HS-27A (cell line): ENCODE measurements at regions not wholly inside any gene's neighbourhood (a gene's known extent, or its start where the extent isn't known, plus 50 kb on each side); places are given as distances from the start of the nearest gene placed in this dataset.

Experiments used
- DNase-seq: peaks from one replicate; pipeline ENCODE4 v3.0.0-alpha.2; 2012; ENCODE audit warnings: low read depth, missing footprints

DNA sequence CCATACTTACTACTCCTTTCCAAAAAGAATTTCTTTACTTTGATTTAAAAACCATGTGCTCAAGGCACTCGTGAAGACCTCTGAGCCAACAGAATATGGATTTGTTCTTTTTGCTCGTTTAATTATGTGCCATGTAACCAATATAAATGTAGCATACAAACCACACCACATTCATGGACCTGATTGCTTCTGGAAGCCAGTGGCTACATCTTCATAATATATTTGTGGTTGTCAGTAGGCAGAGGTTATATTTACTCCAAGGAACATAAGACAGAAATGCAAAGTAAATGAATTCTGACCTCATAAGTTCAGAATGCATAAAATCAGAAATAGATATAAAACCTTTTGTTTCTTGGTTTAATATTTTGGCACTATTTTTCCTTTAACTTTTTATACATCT is 373.0 kb downstream of the HDGFL1 start:
- no peak for DNase-seq

DNA sequence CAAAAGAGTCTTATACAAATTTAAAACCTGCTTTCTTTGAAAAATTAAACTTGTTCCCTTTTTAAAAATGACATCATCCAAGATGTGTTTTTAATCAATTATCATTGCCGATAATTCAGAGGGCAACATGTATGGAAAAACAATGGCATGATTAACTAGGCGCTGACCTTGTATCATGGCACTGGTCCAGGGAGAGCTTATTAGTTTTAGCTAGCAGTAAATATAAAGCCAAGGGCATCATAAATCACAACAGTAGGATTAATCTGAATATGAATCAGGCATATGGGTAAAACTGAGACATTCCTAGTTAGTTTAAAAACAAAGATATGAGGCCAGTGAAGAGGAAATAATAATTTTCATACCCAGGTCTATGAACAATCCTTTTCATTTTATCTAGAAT is 374.0 kb downstream of the HDGFL1 start:
- no peak for DNase-seq

DNA sequence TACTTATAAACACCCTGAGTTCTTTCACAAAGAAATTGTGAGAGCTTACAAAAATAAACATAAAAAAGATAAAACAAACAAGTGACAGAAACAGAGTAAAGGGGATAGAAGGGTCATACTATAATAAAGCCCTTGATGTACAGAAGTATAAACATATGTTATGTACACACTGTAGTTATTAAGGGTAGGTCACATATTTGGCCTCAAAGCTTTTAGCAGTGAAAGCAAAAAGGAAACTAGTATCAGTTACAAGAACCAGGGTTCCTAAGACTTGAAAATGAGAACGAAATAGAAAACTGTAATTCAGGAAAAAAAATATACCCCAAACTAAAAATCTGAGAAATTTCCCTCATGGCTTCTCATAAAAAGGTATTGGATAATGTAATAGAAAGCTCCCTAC is 380.6 kb downstream of the HDGFL1 start:
- DNase-seq = no peak

DNA sequence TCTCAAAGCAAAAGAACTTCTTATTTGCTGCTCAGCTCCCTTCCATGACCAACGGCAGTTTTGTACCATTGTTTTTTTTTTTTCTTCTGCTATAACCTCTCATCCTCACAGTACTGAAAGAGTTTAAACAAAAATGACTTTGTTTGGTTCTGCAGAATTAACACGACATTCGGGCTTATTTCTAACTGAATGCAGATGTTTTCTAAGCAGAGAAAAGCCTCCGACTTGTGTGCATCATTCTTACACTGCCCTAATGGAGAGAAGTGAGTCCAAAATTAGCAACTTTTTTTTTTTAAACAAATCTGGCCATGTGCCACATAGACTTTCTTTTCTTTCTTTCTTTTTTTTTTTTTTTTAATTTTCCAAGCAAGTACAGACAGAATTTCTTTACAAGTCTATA is 382.7 kb downstream of the HDGFL1 start:
- no peak for DNase-seq

DNA sequence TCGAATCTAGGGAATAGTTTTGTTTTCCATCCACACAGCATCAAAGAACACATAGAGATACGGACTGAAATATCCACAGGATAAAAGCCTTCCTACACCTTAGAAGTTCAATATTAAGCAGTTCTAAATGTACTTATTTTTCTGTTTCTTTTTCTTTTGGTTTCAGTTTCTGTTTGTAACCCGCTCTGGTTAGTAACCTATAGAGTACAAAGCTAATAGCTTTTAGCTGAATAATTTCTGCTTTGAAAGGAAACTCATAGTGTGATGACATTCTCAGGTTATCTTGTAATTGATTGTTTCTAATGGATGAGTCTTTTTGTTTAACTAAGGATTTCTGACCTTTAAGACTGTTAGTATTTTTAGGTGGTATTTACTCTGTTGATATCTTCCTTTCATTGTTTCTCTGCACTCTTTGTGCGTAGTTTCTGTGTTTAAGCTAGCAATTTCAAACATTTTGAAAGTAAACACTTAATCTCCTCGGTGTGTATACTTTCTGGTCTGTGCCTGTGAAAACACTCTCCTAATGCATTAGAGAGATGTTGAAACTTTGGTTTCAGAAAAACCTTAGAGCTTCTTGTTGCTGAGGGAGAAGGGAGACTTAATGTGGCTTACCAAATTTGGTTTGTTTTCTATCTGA is 385.5 kb downstream of the HDGFL1 start:
- DNase-seq = no peak

DNA sequence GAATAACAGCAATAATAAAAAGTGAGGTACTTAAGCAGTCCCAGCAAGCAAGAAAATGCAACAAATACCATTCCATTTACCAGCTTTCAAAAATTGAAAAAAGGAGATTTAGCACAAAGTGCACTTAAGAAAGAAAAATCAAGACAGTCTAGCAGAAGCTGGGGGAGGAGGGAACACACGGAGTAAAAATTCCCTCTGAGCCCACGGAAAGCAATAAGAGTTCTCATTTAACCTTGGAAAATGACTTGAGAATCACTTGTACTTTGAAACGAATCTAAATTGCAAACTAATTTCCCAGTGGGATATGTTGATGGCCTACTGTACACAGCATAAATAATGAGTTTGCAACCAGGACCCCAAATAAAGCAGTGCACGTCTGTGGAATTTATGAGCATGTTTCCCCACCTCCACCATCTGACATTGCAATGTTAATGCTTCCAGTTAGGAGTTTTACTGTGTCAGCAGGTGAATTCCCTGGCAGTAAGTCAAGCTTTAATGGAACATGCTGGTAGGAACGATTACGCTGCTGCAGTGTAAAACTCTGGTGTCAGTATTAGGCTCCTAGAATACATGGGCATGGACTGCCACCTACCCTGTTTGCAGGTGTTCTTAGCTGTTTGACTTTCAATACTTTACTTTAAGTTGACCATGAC is 386.8 kb downstream of the HDGFL1 start:
- no peak for DNase-seq

DNA sequence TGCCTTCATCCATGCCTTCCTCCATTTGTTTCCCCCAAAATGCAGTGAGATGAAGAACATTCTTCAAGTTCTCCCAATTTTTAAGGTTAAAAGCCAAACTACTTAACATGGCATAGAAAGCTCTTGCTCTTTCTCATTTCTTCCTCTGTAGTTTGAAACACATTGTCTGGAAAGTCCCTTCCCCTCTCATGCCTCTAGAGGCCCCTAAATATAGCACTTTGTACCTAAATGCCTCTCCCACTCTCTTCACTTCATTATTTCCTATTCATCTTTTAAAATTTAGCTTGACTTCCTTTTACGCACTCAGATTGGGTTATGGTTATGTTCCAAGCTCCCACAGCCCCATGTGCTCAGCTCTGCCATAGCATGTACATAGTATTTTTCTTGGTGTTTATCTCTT is 389.3 kb downstream of the HDGFL1 start:
- DNase-seq = no peak

DNA sequence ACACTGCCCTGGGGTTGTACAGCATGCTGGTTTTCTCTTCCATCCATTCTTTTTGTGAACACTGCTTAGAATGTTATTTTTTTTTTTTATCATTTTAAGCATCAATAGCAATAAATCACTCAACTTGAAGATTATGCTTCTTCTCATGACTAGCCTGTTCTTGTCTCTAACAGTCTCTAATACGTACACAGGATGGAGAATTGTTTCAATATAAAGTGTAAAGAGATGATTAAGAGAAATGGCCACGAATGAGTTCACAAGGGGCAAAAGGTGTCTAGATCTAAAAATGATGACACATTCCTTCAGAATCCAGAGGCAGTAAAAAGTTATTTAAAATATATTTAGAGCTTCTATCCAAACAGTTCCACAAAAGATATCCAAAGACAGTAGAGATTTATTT is 390.2 kb downstream of the HDGFL1 start:
- no peak for DNase-seq

DNA sequence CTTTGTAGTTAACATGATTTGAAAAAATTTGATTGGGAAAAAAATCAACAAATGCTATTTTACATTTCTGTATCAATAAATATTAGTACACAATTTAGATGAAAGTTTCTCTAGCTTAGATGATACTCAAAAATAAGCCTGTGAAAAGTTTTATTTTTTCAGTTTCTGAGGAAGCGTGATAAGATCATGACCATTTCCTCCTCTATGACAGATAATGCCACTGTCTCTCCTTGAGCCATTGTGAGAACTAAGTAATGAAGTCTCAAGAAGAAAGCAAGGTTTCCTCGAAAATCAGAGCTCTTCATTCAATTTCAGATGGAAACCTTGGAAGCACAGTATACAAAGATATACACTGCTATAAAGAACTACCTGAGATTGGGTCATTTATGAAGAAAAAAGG is 395.0 kb downstream of the HDGFL1 start:
- DNase-seq = no peak

DNA sequence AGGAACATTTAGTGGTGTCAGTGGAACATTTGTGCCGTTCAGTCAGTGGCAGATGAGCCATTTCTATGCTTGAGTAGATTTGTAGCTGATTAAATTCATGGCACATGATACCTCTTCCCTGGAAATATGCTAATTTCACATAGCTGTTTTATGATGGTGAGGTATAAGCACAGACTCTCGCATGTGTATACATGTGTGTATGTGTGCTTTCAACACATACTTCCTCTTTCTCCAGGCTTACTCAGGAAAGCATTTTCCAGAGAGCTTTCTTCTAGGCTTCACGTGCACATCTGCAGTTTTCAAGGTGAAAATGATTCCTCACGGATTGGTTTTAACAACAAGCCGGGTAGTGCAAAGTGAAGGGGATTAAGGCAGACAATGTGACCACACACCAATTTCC is 396.5 kb downstream of the HDGFL1 start:
- no peak for DNase-seq

DNA sequence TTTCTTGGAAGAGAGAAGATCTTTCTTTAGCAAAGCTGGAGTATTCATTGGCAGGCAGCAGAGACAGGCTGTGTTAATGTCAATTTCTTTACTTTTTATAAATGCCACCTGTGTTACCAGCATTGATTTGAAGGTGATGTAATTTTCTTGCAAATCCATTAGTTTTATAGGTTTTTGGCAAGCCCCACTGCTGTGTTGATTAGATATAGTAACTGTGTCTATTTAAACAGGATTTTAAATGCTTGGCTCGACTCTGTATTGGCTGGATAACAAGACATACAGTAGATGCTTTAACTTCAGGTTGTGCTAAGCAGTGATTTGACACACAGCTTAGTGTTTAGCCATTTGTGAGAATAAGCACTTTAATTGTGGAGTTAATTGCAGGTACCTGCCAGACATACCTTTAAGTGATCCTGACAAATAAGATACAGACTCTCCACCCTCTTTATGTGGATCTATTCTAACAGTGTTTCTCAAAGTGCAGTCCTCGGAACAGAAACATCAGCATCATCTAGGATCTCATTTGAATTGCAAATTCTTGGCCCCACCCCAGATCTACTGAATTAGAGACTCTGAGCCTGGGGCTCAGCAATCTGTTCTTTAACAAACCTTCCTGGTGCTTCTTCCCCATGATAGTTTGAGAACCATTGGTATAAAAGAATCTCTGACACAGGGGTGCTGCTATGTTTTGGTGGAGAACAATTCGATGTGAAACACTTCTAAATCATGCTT is 397.5 kb downstream of the HDGFL1 start:
- DNase-seq = no peak

DNA sequence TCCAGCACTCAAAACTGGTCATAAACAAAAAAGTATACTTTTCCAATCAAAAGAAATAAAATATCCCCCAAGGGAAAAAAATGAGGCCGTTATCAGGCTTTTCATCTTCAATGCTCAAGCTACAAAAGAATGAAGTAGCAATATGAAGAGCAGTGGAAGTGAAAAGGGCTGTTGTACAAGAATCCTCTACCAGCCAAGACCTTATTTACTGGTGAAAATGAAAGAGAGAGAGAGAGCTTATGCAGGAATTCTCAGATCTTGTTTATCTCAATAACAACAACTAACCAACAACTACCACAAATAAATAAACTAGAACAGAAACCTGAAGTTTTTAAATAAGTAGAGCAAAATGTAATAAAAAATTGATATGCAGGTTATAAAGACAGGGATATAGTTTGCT is 400.6 kb downstream of the HDGFL1 start:
- no peak for DNase-seq

DNA sequence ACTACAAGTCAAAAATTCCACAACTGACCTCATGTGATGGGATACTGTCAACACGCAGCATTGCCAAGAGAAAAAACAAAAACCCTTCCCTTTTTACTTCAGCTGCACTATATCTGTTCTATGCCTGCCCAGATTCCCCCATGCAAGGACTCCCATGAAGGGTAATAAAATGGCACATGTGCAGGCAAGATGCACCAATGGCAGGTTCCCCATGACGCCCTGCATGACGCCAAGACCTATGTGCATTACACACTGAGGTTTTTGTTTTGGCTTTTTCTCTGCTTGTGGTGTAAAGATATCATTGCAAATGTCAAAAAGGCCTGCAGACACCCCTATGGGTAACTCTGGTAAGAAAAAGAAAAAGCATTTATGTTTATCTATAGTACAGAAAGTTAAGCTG is 403.4 kb downstream of the HDGFL1 start:
- DNase-seq = no peak

DNA sequence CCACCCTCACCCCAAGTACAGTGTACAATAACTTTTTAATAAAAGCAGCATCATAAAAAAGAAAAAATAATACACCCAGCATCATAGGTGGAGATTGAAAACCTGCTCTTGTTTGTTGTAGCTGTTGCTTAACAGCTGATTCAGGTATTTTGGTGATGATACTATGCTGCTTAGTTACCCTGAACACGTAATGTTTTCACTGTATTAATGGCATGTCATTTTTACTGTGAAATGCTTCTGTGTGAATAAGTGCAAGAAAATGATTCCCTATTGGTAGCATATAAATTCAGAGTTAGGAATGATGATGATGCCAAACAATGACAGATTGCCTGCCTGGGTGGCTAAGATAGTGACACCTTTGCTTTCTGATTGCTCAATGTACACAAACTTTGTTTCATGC is 405.7 kb downstream of the HDGFL1 start:
- DNase-seq = no peak

DNA sequence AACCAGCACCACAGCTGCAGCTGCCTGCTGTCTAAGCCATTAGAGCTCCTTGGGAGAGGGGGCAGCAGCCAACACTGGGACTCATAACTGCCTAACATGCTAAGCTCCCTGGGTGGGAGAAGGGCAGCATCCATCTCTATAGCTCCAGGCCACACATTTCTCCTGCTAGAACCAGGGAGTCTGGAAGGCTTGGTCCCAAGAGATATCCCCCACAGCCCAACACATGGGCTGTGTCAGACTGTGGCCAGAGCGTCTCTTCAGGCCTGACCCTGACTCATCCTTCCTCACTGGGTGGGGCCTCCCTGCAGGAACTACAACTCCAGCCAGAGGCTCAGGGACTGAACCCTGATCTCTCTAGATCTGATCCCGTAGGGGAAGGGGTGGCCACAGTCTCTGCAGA is 411.1 kb downstream of the HDGFL1 start:
- peak; percentile 12 for DNase-seq

DNA sequence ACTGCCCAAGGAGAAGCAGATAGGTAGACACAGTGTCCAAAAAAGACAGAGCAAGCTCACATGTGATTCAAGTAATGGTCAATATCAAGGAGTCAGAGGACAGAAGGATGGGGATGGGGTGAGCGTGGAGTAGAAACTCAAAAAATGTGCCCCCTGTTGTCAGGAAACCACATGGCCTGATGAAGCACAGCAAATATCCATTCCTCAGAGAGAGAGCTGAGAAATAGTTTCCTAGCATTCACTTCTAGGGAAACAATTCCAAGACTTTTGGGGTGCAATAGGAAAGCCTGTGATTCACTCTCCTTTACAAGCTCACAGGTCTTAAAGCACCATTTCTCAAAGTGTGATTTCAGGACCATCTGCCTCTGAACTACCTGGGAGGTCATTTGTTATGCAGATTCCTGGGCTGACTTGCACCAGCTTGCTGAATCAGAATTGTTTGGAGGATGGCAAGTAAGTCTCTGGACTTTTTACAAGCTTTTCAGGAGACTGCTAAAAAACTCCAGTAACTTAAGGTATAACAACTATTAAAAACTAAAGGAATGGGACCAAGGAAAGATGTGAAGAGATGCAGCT is 432.8 kb downstream of the HDGFL1 start:
- no peak for DNase-seq

DNA sequence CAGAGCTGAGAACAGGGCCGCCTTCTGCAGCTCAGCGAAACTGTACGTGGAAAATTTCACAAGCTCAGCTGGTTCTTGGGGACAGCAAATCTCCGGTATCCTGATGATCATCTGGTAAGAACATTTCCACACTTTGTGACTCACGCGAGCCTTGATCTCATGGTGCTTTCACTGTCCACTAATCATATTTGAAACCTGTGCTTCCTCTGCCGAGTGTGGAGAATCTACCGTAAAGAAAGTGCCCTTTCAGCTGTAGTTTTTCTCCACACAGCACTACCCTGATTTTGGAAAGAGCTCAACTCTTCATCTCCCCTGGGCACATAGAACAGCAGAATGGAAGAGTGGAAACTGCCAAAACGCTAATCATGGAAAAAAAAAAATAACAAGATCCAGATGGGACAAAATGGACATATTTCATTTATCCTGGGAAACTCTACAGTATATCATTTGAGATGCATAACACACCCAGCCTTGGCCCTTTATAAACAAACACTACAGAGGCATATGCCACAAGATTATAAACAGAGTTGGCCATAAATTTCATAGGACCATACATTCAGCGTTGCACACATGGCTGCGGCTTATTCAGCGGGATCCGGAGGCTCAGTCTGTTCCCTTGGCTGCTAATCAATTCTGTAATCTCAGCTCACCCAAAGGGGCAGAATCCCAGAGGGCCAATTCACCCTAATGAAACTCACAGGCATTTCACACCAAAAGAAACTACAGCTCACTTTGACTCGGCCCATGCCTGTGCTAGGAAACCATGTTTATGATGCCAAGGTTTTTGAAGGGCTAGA is 434.5 kb downstream of the HDGFL1 start:
- no peak for DNase-seq

DNA sequence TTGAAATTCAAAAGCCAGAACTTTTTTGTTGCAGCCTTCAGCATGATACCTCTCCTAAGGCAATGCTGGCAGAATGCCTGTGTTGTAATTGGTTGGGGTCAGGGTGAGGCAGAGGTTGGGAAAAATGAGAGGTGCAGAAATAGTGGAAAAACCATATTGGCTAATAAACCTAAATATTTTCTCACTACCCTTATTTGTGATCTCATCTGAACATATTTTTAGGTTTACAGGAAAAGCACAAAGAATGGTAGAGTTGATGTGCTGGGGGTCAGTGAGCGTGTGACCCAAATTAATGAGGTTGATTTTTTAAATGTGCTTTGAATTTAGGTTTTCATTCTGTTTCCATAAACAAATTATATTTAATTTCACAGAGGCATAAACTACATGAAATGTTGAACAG is 437.3 kb downstream of the HDGFL1 start:
- no peak for DNase-seq

DNA sequence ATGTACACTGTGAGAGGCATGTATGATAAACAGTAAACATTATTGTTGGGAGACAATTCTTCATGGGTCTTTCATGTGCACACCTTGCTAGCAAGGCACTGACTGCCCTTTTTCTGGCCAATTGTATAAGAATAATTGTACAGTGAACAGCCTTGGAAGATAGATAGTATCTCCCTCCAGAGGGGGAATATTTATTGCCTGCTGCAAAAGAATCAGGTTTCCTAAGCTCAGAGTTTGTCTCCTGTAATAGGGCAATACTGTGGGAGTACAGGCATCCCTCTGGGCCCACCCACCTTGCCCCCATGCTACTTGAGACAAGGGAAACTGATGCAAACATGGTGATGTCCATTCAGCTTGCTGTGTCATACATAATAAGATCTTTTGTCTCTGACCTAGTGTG is 442.2 kb downstream of the HDGFL1 start:
- DNase-seq = no peak

DNA sequence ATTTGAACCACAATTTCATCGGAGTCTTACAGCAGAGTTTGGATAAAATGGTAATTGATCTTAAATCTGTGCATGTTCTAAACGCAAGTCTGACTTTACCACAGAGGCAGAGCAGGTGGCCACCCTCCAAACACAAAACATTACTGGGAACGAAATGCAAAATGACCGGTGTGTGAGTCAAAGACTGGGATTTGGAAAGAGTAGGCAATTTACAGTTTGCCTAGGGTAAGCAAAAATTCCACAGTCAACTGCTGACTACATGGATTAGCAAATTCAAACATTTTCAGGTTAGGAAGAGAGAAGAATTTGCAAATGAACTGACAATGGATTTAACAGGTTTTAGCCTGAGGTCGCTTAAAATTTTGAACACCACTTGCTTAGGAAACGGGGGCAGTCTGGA is 444.4 kb downstream of the HDGFL1 start:
- no peak for DNase-seq

DNA sequence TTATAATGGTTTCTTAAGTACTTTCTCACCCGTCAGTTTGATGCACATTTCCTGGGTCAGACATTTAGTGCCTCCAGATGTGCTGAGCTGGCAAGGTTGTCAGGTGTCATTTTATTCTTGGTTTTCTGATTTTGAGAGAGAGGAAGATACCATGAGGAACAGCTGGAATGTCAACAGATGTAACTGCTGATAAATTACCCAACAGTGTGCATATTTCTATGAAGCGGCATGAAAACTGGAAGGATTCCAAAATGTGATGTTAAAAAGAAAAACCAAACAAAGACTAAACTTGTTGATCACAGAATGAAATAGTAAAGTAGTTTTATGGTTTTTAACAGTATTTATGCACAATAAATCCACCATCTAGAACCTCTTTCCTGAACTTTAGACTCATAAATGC is 447.3 kb downstream of the HDGFL1 start:
- DNase-seq = no peak

DNA sequence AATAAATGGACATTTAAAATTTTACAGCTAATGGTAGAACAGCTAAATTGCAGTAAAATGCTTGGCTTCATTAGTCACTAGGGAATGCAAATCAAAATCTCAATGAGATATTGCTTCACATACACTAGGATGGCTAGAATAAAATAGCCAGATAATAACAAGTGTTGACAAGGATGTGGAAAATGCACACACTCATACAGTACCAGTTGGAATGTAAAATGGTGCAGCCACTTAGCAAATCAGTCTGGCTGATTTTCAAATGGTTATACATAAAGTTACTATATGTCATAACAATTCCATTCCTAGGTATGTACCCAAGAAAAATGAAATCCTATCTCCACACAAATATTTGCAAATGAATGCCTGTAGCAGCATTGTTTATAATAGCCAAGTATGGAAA is 452.1 kb downstream of the HDGFL1 start:
- DNase-seq = no peak
